B cell (primary cell): ENCODE measurements at regions not wholly inside any gene's neighbourhood (a gene's known extent, or its start where the extent isn't known, plus 50 kb on each side); places are given as distances from the start of the nearest gene placed in this dataset.

ENCODE experiments used
- ATAC-seq: fragments of 200-7000 bp; cut with Tn5 transposase; one replicate; pipeline ENCODE4 v1.10.0; 2021; ENCODE audit warnings: low read depth, mild to moderate bottlenecking, moderate number of reproducible peaks, moderate library complexity
- CTCF ChIA-PET: fragments of 350-600 bp; sonication (Branson Sonifier 250); formaldehyde crosslinking; loops from one replicate; lab custom pipeline; 2021; ENCODE audit warnings: antibody characterized with exemption, inconsistent platforms; lab: Charles Lee
- POLR2A ChIA-PET: fragments of 350-600 bp; sonication (Branson Sonifier 250); formaldehyde crosslinking; loops from one replicate; lab custom pipeline; 2021; ENCODE audit warnings: antibody characterized with exemption; lab: Charles Lee
- DNase-seq: peaks from one replicate; pipeline ENCODE4 v3.0.0; 2013
- H2AFZ ChIP-seq: 2 replicates; pipeline ENCODE4 v1.6.1; 2012; ENCODE audit warnings: mild to moderate bottlenecking, low read depth, low read length; ENCODE audit not compliant: insufficient read depth, poor library complexity, severe bottlenecking
- H3K27ac ChIP-seq, 2 donors: 1 replicate in 1 of 2; 2 replicates in 1 of 2; pipeline ENCODE4 v1.5.1; 2012 to 2013; ENCODE audit warnings: low read length in 2 of 2, mild to moderate bottlenecking in 2 of 2, moderate library complexity in 1 of 2
- H3K27me3 ChIP-seq, 4 experiments: fragments of 200-600 bp in 1 of 4; sonication (generic) in 1 of 4; replicated peaks in 1 of 4; 1 replicate in 2 of 4; 2 replicates in 2 of 4; pipeline versions ENCODE4 v1.6.1 to v1.7.0; 2013 to 2016; ENCODE audit warnings: low read length in 3 of 4, mild to moderate bottlenecking in 2 of 4, mixed read lengths in 1 of 4, moderate library complexity in 1 of 4; ENCODE audit not compliant: insufficient read depth in 4 of 4, control insufficient read depth in 3 of 4; ENCODE audit errors: control extremely low read depth in 1 of 4
- H3K36me3 ChIP-seq, 2 experiments: replicated peaks in 1 of 2; 1 replicate in 1 of 2; 2 replicates in 1 of 2; pipeline versions ENCODE4 v1.6.1 to v1.7.1; 2013; ENCODE audit warnings: low read length in 1 of 2; ENCODE audit not compliant: insufficient read depth in 2 of 2, control insufficient read depth in 1 of 2; ENCODE audit errors: control extremely low read depth in 1 of 2, extremely low read depth in 1 of 2
- H3K4me1 ChIP-seq, 2 donors: fragments of 200-600 bp in 1 of 2; sonication (generic) in 1 of 2; 1 replicate in 1 of 2; 2 replicates in 1 of 2; pipeline versions ENCODE4 v1.5.1 to v1.6.1; 2013 to 2017; ENCODE audit warnings: low read length in 2 of 2; ENCODE audit not compliant: control insufficient read depth in 2 of 2, insufficient read depth in 2 of 2
- H3K4me2 ChIP-seq: replicated peaks from 2 replicates; pipeline ENCODE3; 2012; ENCODE audit warnings: mild to moderate bottlenecking, low read depth, low read length; ENCODE audit not compliant: poor library complexity, severe bottlenecking
- H3K4me3 ChIP-seq, 5 experiments: fragments of 200-600 bp in 1 of 5; sonication (generic) in 1 of 5; 1 replicate in 3 of 5; 2 replicates in 2 of 5; pipeline versions ENCODE4 v1.5.1 to v1.7.0; 2011 to 2016; ENCODE audit warnings: low read length in 4 of 5, mild to moderate bottlenecking in 4 of 5, low read depth in 2 of 5, control low read depth in 1 of 5, moderate library complexity in 1 of 5; ENCODE audit not compliant: insufficient read depth in 1 of 5; ENCODE audit errors: control extremely low read depth in 1 of 5, extremely low read depth in 1 of 5
- H3K79me2 ChIP-seq: fragments of 200-600 bp; sonication (generic); one replicate; pipeline ENCODE4 v1.6.0; 2016; ENCODE audit warnings: low read length; ENCODE audit not compliant: control insufficient read depth, insufficient read depth
- H3K9ac ChIP-seq: fragments of 200-600 bp; sonication (generic); 2 replicates; pipeline ENCODE4 v1.6.1; 2017; ENCODE audit warnings: mild to moderate bottlenecking, low read length, moderate library complexity
- H3K9me3 ChIP-seq, 3 donors: one replicate each; pipeline versions ENCODE4 v1.6.1 to v1.7.1; 2013; ENCODE audit warnings: low read length in 2 of 3; ENCODE audit not compliant: control insufficient read depth in 2 of 3, insufficient read depth in 1 of 3; ENCODE audit errors: control extremely low read depth in 1 of 3
- H4K20me1 ChIP-seq: 2 replicates; pipeline ENCODE4 v1.6.0; 2012; ENCODE audit warnings: mild to moderate bottlenecking, low read length; ENCODE audit not compliant: insufficient read depth, control insufficient read depth, poor library complexity, severe bottlenecking
- H3K27ac Mint-ChIP-seq: one replicate; pipeline ENCODE4 v1.8.0; 2021; ENCODE audit warnings: mixed read lengths
- H3K27me3 Mint-ChIP-seq: one replicate; pipeline ENCODE4 v1.8.0; 2021; ENCODE audit warnings: mixed read lengths
- H3K4me1 Mint-ChIP-seq: one replicate; pipeline ENCODE4 v1.8.0; 2021; ENCODE audit warnings: mixed read lengths
- H3K4me3 Mint-ChIP-seq: one replicate; pipeline ENCODE4 v1.8.0; 2021; ENCODE audit warnings: mixed read lengths
- H3K9me3 Mint-ChIP-seq: one replicate; pipeline ENCODE4 v1.8.0; 2022; ENCODE audit warnings: mixed read lengths; ENCODE audit not compliant: insufficient read depth
- EZH2 ChIP-seq: IDR thresholded peaks from 2 replicates; pipeline ENCODE4 v1.6.1; 2012; ENCODE audit warnings: borderline replicate concordance, low read depth, mild to moderate bottlenecking, moderate library complexity, low read length; ENCODE audit not compliant: insufficient read depth, poor library complexity, severe bottlenecking
- WGBS: methylation state at CpG from one replicate; pipeline ENCODE4 v1.1.5; 2013; ENCODE audit warnings: missing lambda C conversion rate; ENCODE audit not compliant: insufficient coverage; 5-methylcytosine and 5-hydroxymethylcytosine counted together
- intact Hi-C: fragments of 100-400 bp; cut with micrococcal nuclease; formaldehyde crosslinking; loops from one replicate; pipeline ENCODE4 v1.10.0; 2022
- TF ChIP-seq, protein P1 (sequence below): fragments of 200-600 bp; IDR thresholded peaks from one replicate; pipeline ENCODE4 v1.8.0; 2022; ENCODE audit warnings: antibody characterized with exemption, mild to moderate bottlenecking

- Histone ChIP-seq H3K36me3 (no peaks in the 10 kb centered on the region), H3K4me1 (no peaks in the 10 kb centered on the region), H3K4me2 (no peak overlapping the region), H2AFZ (no peak overlapping the region), H3K27ac (no peak overlapping the region), H4K20me1 (no peaks in the 10 kb centered on the region), H3K79me2 (no peaks in the 10 kb centered on the region), H3K27me3 (no peaks in the 10 kb centered on the region), H3K9ac (no peak overlapping the region), H3K4me3 (no peak overlapping the region), H3K9me3 (peaks cover 0 to 3% (median 0%) of the 10 kb centered on the region in 3 donors)
- ATAC-seq, result no peak
- POLR2A ChIA-PET, result no interaction called here
- Mint-ChIP-seq H3K9me3 (no peaks in the 10 kb centered on the region), H3K27me3 (no peaks in the 10 kb centered on the region), H3K27ac (no peak overlapping the region), H3K4me3 (no peak overlapping the region), H3K4me1 (no peaks in the 10 kb centered on the region)
- CTCF ChIA-PET, result no interaction called here
- no peak for TF ChIP-seq EZH2
- no peak for DNase-seq
- intact Hi-C loops, result no loop called here
These were observed 113.4 kb upstream of the CDH8 start for GRCh38 chr16:62149631-62150030.

- Histone ChIP-seq H3K9ac (no peak overlapping the region), H3K9me3 (peaks cover 0 to 5% (median 0%) of the 10 kb centered on the region in 3 donors), H3K4me2 (no peak overlapping the region), H3K4me1 (no peaks in the 10 kb centered on the region), H3K79me2 (no peaks in the 10 kb centered on the region), H3K36me3 (no peaks in the 10 kb centered on the region), H3K4me3 (no peak overlapping the region), H3K27ac (no peak overlapping the region), H3K27me3 (no peaks in the 10 kb centered on the region), H4K20me1 (no peaks in the 10 kb centered on the region), H2AFZ (no peak overlapping the region)
- WGBS, result 100% methylated on average over 2 of the region's 3 CpGs
- Mint-ChIP-seq H3K27me3 (no peaks in the 10 kb centered on the region), H3K4me3 (no peak overlapping the region), H3K9me3 (peaks cover 2% of the 10 kb centered on the region), H3K27ac (no peak overlapping the region), H3K4me1 (no peaks in the 10 kb centered on the region)
- POLR2A ChIA-PET, result no interaction called here
- ATAC-seq, result no peak
- TF ChIP-seq, protein P1, sequence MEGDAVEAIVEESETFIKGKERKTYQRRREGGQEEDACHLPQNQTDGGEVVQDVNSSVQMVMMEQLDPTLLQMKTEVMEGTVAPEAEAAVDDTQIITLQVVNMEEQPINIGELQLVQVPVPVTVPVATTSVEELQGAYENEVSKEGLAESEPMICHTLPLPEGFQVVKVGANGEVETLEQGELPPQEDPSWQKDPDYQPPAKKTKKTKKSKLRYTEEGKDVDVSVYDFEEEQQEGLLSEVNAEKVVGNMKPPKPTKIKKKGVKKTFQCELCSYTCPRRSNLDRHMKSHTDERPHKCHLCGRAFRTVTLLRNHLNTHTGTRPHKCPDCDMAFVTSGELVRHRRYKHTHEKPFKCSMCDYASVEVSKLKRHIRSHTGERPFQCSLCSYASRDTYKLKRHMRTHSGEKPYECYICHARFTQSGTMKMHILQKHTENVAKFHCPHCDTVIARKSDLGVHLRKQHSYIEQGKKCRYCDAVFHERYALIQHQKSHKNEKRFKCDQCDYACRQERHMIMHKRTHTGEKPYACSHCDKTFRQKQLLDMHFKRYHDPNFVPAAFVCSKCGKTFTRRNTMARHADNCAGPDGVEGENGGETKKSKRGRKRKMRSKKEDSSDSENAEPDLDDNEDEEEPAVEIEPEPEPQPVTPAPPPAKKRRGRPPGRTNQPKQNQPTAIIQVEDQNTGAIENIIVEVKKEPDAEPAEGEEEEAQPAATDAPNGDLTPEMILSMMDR, result no peak
- TF ChIP-seq EZH2, result no peak
- no peak for DNase-seq
- intact Hi-C loops, result no loop called here
- CTCF ChIA-PET, result no interaction called here
These were observed 101.8 kb upstream of the CDH8 start for GRCh38 chr16:62137996-62138395.
